ENCODE measurements at regions not wholly inside any gene's neighbourhood (a gene's known extent, or its start where the extent isn't known, plus 50 kb on each side); places are given as distances from the start of the nearest gene placed in this dataset.
A peak's percentile ranks its signal among the peaks of the same experiment; 100 is the strongest.

DNA sequence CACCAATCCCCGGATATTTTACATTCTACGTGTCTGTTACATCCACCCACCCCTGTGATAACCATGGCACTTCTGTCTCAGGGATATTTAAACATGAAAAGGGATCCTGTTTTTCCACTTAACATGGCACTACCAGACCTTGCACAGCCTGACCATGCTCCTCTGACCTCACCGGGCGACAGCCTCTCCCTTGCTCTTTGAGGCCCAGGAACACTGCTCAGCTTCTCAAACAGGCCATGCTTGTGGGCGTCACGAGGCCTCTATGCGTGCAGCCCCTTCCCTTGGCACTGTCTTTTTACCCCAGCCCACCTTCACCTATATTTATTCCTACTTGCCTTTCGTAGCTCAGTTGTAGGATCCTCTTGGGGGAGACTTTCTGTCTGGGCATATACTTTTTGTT, 385.6 kb downstream of the UQCRFS1 start:
- H3K4me3 ChIP-seq, result no peak overlapping the region
- peaks cover 7 to 20% of the 10 kb centered on the region in 2 donors for H3K4me1 ChIP-seq (replicated peaks in 1 of 2)
- WGBS, 10 experiments, result 20 to 99% (median 82%) methylated on average over 3 to 8 of the region's 8 CpGs; no CpG with 5 or more reads in 2 of the 10 experiments
- in situ Hi-C loops (cut with MboI; ENCODE audit: low pct_unique_long_range_greater_than_20kb in 2 of 9, low sequenced_read_pairs in 9 of 9, unreplicated experiment in 9 of 9), result no loop called here
- no peak for ATAC-seq (replicated peaks in 6 of 8)
- no peak overlapping the region for H3K27ac ChIP-seq

DNA sequence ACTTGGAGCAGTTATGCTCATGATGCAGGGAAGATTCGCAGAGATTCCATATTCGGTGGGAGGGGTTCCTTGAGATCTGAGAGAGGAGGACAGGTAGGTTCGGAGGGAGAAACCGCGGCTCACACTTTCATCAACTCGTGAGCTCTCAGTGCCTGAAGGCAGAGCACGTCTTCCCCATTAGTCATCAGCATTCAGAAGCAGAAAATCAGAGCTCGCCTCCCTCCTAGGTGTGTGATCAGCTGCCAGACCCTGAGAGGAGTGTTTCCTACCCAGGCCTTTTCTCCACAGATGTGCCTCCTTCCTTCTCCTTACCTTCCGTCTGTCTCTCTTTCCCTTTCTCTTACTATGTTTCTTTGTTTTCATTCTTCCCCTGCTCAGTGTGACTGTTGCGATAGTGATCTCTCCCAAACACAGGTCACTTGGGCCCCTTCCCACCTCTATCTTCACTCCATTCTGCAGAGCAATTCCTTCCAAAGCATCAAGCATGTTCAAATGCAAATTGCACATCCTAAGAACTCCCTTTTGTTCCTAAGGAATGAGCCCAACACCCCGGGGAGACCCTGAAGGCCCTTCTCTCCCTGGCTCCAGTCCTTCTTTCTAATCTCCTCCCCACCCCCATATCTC, 389.5 kb downstream of the UQCRFS1 start:
- Histone ChIP-seq H3K27ac (no peak overlapping the region), H3K4me3 (no peak overlapping the region), H3K4me1 (replicated peaks in 1 of 2) (peaks cover 0 to 11% of the 10 kb centered on the region in 2 donors)
- in situ Hi-C loops (cut with MboI; ENCODE audit: low pct_unique_long_range_greater_than_20kb in 2 of 9, low sequenced_read_pairs in 9 of 9, unreplicated experiment in 9 of 9), result no loop called here
- WGBS, 10 experiments, result 18 to 50% (median 28%) methylated on average over 2 to 5 of the region's 11 CpGs; no CpG with 5 or more reads in 3 of the 10 experiments
- ATAC-seq (replicated peaks in 6 of 8), result peak in 2 of 8 experiments; percentile 46 to 69

DNA sequence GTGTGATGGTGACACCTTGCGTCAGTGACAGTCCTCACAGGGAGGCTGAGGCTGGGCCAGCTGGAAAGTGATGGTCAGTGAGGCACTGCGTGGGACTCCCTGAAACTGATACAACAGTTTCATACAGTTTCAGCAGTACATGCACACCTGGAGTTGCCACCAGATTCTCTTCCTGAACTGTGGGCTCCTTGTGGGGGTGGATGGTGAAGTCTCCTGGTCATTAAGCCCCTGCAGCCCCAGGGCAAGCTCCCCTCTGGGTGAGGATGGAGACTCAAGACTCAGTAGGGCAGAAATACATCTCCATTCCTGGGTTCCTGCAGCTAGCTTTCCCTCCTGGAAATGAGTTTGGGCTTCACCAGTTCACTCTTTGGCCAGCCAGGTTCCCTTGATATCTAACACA, 392.7 kb downstream of the UQCRFS1 start:
- no peak overlapping the region for H3K27ac ChIP-seq
- H3K4me1 ChIP-seq (replicated peaks in 1 of 2), result peaks cover 0 to 11% of the 10 kb centered on the region in 2 donors
- WGBS, 10 experiments, result 92 to 100% methylated on average over 2 of the region's 2 CpGs; no CpG with 5 or more reads in 8 of the 10 experiments
- in situ Hi-C loops (cut with MboI; ENCODE audit: low pct_unique_long_range_greater_than_20kb in 2 of 9, low sequenced_read_pairs in 9 of 9, unreplicated experiment in 9 of 9), result no loop called here
- H3K4me3 ChIP-seq, result no peak overlapping the region
- no peak for ATAC-seq (replicated peaks in 6 of 8)

DNA sequence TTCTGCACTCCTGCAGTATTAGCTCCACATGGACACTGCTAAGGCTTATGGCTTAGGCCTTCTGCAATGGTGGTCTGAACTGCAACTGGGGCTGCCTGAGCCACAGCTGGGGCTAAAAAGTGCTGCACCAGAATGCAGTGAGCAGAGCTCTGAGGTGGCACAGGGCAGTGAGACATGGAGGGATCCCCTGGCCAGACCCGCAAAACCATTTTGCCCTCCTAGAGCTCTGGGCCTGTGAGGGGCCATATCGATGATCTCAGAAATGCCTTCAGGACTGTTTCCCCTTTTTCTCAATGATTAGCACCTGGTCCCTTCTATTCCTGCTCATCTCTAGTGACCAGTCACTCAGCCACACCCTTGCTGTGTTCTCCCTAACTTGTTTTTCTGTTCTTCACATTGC, 397.7 kb downstream of the UQCRFS1 start:
- in situ Hi-C loops (cut with MboI; ENCODE audit: low pct_unique_long_range_greater_than_20kb in 2 of 9, low sequenced_read_pairs in 9 of 9, unreplicated experiment in 9 of 9), result no loop called here
- ATAC-seq (replicated peaks in 6 of 8), result no peak
- Histone ChIP-seq H3K27ac (no peak overlapping the region), H3K4me1 (replicated peaks in 1 of 2) (no peaks in the 10 kb centered on the region), H3K4me3 (no peak overlapping the region)
- WGBS, 10 experiments, result 0 to 90% (median 50%) methylated on average over 1 to 2 of the region's 2 CpGs; no CpG with 5 or more reads in 5 of the 10 experiments

GRCh38 chr19:28794301-28794700, 418.6 kb downstream of the UQCRFS1 start:
- Histone ChIP-seq H3K27ac (no peak overlapping the region), H3K4me3 (peak overlapping the region in 1 of 5 donors; percentile 39), H3K4me1 (replicated peaks in 1 of 2) (no peaks in the 10 kb centered on the region)
- 7 to 100% (median 85%) methylated on average over 1 to 3 of the region's 3 CpGs for WGBS, 10 experiments
- ATAC-seq (replicated peaks in 6 of 8), result no peak
- in situ Hi-C loops (cut with MboI; ENCODE audit: low pct_unique_long_range_greater_than_20kb in 2 of 9, low sequenced_read_pairs in 9 of 9, unreplicated experiment in 9 of 9), result no loop called here

DNA sequence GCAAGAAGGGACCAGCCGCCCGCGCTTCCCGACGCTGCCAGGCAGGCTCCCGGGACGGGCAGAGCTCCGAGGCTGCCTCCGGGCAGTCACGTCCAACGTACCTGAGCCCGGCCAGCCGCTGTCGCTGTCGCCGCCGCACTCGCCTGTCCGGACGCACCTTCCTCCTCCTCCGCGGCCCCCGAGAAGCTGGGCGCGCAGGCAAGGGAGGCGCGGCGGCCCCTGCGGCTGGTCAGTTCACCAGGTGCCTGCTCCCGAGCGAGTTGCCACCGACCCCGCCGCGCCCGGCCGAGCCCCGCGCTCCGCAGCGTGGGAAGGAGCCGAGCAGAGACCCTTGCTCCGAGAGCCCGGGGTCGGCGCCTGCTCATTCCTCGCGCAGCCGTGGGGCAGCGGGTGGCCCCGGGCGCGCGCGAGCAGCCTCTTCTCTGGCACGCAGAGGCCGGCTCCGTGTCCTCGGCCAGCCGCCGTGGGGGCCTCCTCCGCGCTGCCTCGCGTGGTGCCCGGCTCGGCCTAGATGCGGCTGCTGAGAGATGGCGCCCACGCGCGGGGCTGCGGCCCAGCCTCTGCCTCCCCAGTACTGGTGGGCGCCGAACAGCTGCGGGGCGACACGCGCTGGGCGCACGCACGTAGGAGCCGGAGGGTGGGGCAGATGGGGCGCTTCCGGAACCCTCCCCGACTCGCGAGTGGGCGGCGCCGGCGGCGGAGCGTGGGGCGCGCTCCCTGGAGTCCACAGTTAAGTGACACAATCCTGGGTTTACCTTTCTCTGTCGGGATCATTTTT, 419.4 kb downstream of the UQCRFS1 start:
- H3K4me1 ChIP-seq (replicated peaks in 1 of 2), result no peaks in the 10 kb centered on the region
- H3K4me3 ChIP-seq, result peak overlapping the region; percentile 26 to 39 (median 29)
- H3K27ac ChIP-seq, result no peak overlapping the region
- in situ Hi-C loops (cut with MboI; ENCODE audit: low pct_unique_long_range_greater_than_20kb in 2 of 9, low sequenced_read_pairs in 9 of 9, unreplicated experiment in 9 of 9), result no loop called here
- peak in 4 of 8 experiments; percentile 58 to 83 (median 80) for ATAC-seq (replicated peaks in 6 of 8)
- WGBS, 10 experiments, result 7 to 47% (median 15%) methylated on average over 3 to 39 of the region's 97 CpGs; no CpG with 5 or more reads in 6 of the 10 experiments

DNA sequence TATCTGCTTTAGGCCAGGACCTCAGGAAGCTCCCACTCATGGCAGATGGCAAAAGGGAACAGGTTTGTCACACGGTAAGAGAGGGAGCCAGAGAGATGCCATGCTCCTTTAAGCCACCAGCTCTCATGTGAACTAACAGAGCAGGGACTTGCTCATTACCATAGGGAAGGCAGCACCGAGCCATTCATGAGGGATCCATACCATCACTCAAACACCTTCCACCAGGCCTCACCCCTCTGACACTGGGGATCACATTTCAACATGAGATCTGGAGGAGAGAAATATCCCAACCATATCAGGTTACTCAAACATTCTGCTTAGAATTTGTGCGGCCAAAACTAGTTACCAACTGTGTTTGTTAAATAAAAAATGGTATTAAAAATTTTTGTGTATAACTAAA, 427.0 kb downstream of the UQCRFS1 start:
- ATAC-seq (replicated peaks in 6 of 8), result peak in 1 of 8 experiments; percentile 68

GRCh38 chr19:28764066-28764465, 448.9 kb downstream of the UQCRFS1 start:
- no peak for ATAC-seq (replicated peaks in 6 of 8)
- Histone ChIP-seq H3K4me1 (replicated peaks in 1 of 2) (no peaks in the 10 kb centered on the region), H3K4me3 (no peak overlapping the region), H3K27ac (no peak overlapping the region)
- in situ Hi-C loops (cut with MboI; ENCODE audit: low pct_unique_long_range_greater_than_20kb in 2 of 9, low sequenced_read_pairs in 9 of 9, unreplicated experiment in 9 of 9), result no loop called here

More for the DNA sequence above, 427.0 kb downstream of the UQCRFS1 start:
- no peaks in the 10 kb centered on the region for H3K4me1 ChIP-seq (replicated peaks in 1 of 2)
- no peak overlapping the region for H3K27ac ChIP-seq
- in situ Hi-C loops (cut with MboI; ENCODE audit: low pct_unique_long_range_greater_than_20kb in 2 of 9, low sequenced_read_pairs in 9 of 9, unreplicated experiment in 9 of 9), result no loop called here
- H3K4me3 ChIP-seq, result no peak overlapping the region
- 0 to 63% (median 21%) methylated on average over 1 to 3 of the region's 3 CpGs; no CpG with 5 or more reads in 1 of the 10 experiments for WGBS, 10 experiments

- WGBS, 10 experiments, result 0 to 88% (median 34%) methylated on average over 1 to 2 of the region's 2 CpGs; no CpG with 5 or more reads in 2 of the 10 experiments
- in situ Hi-C loops (cut with MboI; ENCODE audit: low pct_unique_long_range_greater_than_20kb in 2 of 9, low sequenced_read_pairs in 9 of 9, unreplicated experiment in 9 of 9), result loop anchor here in 2 of 9 experiments (25.0 kb wide), 2 partner anchors 116 to 241 kb away; no protein-coding TSS in a partner anchor
- no peak overlapping the region for H3K4me3 ChIP-seq
Measured at GRCh38 chr19:28746478-28746877, 466.5 kb downstream of the UQCRFS1 start.

DNA sequence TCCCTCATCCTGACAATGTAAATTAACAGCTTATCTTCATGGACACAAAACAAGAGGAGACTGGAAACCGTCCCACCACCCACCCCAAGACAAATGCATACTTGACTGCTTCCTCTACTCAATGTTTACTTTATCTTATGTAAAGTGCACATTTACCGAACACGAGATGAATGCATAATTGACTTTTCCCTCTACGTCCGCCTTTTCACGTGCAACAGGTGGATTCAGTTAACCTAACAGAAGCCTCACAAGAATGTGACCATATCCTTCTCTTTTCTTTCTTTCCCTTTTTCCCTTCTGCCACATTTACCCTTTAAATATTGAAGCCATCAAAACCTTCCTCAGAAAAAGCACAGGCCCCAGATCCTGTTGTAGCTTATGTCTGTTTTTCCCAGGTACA, 468.0 kb downstream of the UQCRFS1 start:
- ATAC-seq (replicated peaks in 6 of 8), result peak in 4 of 8 experiments; percentile 34 to 50 (median 42)
- in situ Hi-C loops (cut with MboI; ENCODE audit: low pct_unique_long_range_greater_than_20kb in 2 of 9, low sequenced_read_pairs in 9 of 9, unreplicated experiment in 9 of 9), result loop anchor here in 2 of 9 experiments (25.0 kb wide), 2 partner anchors 117 to 242 kb away; no protein-coding TSS in a partner anchor
- Histone ChIP-seq H3K4me3 (no peak overlapping the region), H3K4me1 (replicated peaks in 1 of 2) (peaks cover 10 to 14% of the 10 kb centered on the region in 2 donors), H3K27ac (no peak overlapping the region)
- 6 to 65% (median 40%) methylated on average over 1 to 6 of the region's 6 CpGs; no CpG with 5 or more reads in 1 of the 10 experiments for WGBS, 10 experiments

More at GRCh38 chr19:28746478-28746877, 466.5 kb downstream of the UQCRFS1 start:
- ATAC-seq (replicated peaks in 6 of 8), result peak in 2 of 8 experiments; percentile 65 to 91
- Histone ChIP-seq H3K27ac (no peak overlapping the region), H3K4me1 (replicated peaks in 1 of 2) (peaks cover 10 to 14% of the 10 kb centered on the region in 2 donors)

DNA sequence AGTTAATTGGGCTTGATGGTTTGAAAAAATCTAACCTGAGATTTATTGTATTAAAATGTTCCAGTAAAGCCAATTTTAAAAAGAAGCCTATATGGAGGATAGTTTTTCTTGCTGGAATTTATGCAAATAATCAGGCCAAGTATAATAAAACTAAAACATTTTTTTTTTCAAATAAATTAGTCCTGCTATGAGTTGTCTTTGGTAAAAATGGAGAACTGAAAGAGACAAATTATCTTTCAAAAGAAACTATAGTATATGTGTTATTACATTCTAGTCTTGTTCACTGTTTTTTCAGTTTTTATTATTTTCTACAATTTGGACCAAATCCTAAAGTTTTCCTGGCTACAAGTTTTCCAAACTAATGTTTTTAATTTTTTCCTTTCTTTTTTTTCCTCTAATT, 468.9 kb downstream of the UQCRFS1 start:
- ATAC-seq (replicated peaks in 6 of 8), result no peak
- in situ Hi-C loops (cut with MboI; ENCODE audit: low pct_unique_long_range_greater_than_20kb in 2 of 9, low sequenced_read_pairs in 9 of 9, unreplicated experiment in 9 of 9), result loop anchor here in 2 of 9 experiments (25.0 kb wide), 2 partner anchors 118 to 243 kb away; no protein-coding TSS in a partner anchor
- H3K27ac ChIP-seq, result no peak overlapping the region

DNA sequence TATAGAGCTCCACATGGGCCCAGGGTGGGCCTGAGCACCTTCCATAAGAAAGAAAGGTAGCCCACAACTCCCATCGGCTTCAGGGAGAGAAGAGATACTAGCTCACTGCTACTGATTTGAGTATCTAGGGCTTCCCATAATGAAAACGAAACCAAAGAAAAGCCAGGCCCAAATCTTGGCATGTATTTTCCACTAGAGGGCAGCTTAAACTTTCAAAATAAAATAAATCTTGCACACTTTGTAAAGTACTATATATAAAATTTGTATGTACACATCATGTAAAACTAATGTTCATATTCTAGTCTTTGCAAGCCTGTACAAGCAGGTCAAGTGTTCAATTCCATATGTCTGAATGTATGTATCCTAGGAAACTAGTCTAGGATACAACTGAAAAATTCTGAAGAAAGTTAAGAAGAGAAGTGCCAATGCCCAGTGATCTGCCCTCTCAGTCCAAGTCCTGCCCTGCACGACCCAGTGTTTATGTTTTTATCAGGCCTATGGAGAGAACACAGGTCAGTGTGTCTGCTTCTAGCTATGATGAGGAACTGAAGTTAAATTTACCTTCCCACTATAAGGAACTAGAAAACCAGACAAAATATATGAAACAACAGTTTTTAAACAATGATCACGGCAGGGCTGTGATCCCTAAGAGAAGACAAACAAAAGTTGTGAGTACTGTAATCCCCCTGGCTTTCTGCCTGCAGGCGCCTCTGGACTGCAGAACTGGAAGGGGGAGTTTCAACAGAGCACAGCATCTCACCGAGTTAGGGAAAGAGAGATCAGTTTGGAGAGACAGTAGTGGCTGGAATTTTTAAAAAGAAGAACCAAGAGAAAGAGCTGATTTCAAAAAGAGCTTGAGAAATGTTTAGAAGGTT, 475.7 kb downstream of the UQCRFS1 start:
- 0 to 45% (median 33%) methylated on average over 1 to 5 of the region's 6 CpGs for WGBS, 10 experiments
- peaks cover 4 to 8% of the 10 kb centered on the region in 2 donors for H3K4me1 ChIP-seq (replicated peaks in 1 of 2)
- no peak overlapping the region for H3K4me3 ChIP-seq
- H3K27ac ChIP-seq, result no peak overlapping the region
- ATAC-seq (replicated peaks in 6 of 8), result peak; percentile 32 to 82 (median 61)
- in situ Hi-C loops (cut with MboI; ENCODE audit: low pct_unique_long_range_greater_than_20kb in 2 of 9, low sequenced_read_pairs in 9 of 9, unreplicated experiment in 9 of 9), result loop anchor here in 4 of 9 experiments (10.0 to 25.0 kb wide), 4 partner anchors 125 to 250 kb away; no protein-coding TSS in a partner anchor

More for the DNA sequence above, 468.9 kb downstream of the UQCRFS1 start:
- Histone ChIP-seq H3K4me1 (replicated peaks in 1 of 2) (peaks cover 10 to 14% of the 10 kb centered on the region in 2 donors), H3K4me3 (no peak overlapping the region)

Measured in motor neuron (in vitro differentiated cells).